HG02884 (cell line): ENCODE measurements at regions not wholly inside any gene's neighbourhood (a gene's known extent, or its start where the extent isn't known, plus 50 kb on each side); places are given as distances from the start of the nearest gene placed in this dataset.
"Not testable (repeated sequence)": the region's sequence is repeated elsewhere in the genome, so short reads cannot be mapped to it uniquely, and the experiment has no call there.

Experiments used
- ATAC-seq: cut with Tn5 transposase; IDR thresholded peaks from one replicate; pipeline ENCODE4 v1.9.1; 2021; ENCODE audit warnings: mild to moderate bottlenecking, moderate library complexity; ENCODE audit not compliant: unreplicated experiment

DNA sequence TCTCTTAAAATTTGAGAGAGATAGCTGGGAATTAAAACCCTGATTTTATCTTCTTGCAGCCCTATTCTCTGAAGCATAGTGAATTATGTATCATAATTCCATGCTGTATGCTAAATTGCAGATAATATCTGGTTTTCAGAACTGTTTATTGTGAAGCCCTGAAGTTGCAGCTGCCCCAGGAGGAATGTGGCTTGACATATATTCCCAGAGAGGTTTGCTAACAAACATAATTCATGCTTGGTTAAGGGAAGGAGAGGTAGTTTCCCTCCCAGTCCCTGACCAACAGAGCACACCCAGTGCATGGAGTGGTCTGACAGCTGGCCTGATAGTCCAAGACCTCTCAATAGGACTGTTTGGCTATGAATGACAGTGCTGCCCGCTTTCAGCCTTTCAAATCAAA is 500.6 kb upstream of the MIR17HG start:
- no peak for ATAC-seq

DNA sequence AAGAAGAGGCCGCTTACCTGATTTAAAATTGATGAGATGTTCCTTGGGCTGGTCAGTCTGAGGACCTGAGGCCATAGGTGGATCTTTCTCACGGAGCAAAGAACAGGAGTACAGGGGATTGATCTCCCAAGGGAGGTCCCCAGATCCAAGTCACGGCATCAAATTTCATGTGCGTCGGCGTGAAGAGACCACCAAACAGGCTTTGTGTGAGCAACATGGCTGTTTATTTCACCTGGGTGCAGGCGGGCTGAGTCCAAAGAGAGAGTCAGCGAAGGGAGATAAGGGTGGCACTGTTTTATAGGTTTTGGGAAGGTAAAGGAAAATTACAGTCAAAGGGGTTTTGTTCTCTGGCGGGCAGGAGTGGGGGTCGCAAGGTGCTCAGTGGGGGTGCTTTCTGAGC is 493.8 kb upstream of the MIR17HG start:
- ATAC-seq: not testable (repeated sequence)

DNA sequence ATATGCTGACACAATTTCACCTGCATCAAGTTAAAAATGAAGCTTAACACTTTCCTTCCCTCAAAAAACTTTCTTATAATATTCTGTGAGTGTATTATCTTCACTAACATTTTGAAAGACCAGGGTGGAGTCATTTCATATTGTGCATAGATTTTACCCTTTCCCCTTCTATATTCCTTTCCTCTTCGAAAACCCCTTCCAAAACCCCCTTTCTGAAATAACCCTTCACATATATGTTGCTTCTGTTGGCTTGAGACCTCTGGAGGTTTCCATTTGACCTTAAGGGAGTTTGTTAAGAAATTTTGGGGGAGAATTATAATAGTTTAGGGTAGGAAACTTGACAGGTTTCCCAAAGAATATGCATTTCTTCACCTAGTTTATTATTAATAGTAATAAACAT is 489.6 kb upstream of the MIR17HG start:
- no peak for ATAC-seq

DNA sequence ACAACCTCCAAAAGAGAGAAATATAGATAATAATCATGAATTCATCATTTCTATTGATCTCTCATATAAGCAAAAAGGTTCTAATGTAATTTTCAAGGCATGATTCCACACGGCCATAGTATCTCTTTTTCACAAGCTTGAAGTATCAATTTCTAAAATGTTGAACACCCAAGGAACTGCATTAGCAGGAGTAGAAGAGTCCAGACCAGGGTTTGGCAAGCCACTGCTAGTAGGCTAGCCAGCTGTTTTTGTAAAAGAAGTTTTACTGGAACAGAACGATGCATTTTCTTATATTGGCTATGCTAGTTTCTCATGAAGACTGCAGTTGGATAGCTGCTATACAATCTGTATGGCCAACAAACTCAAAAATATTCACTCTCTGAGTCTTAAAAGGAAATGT is 481.5 kb upstream of the MIR17HG start:
- ATAC-seq: no peak

DNA sequence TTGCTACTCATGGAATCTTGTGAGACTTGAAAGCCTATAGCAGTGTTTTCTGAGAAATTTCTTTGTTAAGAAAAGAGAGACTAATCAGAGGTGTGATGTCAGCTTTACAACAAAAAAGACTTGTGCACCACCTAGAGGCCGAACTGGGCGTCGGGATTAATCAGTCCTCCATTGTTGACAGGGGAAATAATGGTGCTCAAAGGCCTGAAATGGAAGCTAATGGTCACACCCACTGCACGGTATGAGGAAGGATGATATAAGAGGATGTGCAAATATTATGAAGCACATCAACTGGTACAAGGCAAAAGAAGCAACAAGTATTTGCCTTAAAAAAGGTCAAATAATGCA is 480.2 kb upstream of the MIR17HG start:
- ATAC-seq: peak; percentile 98

DNA sequence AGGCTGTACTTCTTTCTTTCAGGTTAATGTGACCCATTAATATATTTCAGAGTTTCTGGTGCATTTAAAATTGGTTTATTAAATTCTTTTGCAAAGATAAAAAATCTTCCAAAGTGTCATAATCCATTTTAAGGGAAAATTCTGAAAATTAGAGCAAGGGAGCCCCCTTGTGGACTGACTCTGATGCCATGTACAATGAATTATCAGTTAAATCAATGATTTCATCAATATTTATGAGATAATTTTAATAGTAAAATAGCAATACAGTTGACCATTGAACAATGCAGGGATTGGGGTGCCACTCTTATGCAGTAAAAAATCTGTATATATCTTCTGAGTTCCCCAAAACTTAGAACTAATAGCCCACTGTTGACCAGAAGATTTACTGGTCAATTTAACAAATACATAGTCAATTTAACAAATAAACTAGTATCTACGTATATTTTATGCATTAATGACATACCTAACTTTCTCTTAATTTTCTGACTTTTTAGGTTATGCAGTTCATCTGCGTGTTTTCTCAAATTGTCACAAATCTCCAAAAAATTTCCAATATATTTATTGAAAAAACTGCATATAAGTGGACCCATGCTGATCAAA is 479.1 kb upstream of the MIR17HG start:
- no peak for ATAC-seq

DNA sequence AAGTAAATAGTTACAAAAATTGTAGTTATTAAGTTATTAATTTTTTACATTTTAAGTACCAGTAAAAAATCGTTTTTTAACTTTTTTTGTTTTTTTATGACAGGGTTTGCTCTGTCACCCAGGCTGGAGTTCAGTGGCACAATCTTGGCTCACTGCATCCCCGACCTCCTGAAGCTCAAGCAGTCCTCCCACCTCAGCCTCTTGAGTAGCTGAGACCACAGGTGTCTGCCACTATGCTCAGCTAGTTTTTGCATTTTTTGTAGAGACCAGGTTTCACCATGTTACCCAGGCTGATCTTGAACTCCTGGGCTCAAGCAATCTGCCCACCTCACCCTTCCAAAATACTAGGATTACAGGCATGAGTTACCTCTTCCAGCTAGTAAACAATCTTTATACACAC is 477.9 kb upstream of the MIR17HG start:
- no peak for ATAC-seq

DNA sequence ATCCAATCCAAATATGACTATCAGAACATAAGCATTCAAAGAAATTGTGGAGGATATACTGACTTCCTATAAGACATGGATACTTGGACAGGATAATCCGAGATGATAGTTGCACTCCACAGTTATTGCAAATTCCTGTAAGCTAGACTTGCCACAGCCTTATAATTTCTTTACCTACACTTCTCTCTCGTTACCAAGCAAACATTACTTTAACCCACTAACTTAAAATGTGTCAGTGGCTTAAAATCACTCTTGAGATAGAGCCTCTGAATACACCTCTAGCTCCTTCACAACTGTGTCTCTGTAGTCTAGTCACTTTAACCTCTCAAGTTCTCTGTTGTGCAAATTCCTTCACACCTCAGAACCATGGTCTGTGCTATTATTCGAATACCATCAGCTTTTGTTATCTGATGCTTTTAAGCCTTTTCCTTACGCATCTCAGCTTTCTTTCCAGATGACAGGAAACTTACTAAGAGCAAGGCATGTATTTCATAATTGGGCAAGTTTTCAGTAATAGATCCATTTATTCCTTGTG is 474.9 kb upstream of the MIR17HG start:
- no peak for ATAC-seq

DNA sequence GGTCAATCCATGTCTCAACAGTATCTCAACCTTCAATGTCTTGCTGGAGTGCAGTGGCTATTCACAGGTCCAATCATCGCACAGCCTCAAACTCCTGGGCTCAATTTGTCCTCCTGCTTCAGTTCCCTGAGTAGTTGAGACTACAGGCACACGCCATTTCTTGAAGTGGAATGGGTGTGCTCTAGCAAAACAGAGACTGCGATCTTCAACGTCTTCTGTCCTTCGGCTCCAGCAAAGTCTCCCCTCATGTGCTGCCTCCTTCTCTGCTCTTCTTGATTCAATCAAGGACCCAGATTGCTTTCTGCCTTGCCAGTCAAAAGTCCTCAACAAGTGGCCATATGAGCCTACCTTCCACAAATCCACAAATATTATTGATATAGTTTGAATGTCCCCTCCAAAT is 466.7 kb upstream of the MIR17HG start:
- ATAC-seq: no peak

DNA sequence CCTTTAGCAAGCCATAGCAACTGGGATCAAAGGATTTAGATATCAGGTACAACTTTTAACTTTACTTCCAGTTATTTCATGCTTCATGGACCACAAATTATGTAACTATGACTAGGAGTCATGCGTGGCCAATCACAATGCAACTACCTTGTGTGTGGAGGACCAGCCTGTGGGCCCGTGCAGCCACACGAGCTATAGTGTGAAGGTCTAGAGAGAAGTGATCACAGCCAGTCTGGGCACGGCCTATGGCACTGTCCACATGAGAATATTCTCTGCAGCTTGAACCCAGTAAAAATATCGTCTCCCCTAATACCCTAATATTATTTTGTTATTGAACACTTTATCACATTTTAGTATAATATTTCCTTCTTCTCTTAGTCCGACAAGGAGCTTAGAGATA is 464.9 kb upstream of the MIR17HG start:
- ATAC-seq: no peak

DNA sequence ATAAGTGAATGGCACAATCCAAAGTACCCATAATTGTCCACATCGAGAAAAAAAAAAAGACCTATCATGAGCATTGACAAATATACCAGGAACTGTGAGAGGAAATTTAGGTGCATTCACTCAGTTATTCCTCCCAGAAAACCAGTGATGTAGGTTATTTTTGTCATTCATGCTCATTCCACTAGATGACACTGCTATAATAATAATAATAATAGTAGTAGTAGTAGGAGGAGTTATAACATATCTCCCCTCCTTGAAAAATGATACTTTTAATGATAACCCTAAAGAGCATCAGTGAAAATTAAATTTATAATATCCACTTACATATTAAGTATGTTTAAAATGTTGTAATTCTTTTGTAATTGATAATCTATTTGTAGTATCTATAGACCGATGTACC is 463.9 kb upstream of the MIR17HG start:
- no peak for ATAC-seq

DNA sequence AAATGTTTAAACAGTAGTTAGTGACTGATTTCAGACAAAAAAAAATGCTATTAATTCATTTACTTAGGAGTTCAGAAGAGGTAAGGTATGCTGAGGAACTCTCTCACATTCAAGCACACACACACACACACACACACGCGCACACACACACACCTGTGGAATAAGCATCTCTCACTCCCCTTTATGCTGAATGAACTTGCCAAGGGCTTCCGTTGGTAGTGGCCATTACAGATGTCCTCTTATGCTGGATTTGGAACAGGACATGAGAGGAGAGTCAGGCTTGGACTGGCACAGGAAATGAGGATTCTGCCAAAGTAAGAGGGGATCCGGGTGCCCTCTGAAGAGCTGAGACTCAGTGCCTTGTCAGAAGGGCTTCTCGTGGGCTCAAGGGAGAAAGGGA is 463.4 kb upstream of the MIR17HG start:
- ATAC-seq: no peak

DNA sequence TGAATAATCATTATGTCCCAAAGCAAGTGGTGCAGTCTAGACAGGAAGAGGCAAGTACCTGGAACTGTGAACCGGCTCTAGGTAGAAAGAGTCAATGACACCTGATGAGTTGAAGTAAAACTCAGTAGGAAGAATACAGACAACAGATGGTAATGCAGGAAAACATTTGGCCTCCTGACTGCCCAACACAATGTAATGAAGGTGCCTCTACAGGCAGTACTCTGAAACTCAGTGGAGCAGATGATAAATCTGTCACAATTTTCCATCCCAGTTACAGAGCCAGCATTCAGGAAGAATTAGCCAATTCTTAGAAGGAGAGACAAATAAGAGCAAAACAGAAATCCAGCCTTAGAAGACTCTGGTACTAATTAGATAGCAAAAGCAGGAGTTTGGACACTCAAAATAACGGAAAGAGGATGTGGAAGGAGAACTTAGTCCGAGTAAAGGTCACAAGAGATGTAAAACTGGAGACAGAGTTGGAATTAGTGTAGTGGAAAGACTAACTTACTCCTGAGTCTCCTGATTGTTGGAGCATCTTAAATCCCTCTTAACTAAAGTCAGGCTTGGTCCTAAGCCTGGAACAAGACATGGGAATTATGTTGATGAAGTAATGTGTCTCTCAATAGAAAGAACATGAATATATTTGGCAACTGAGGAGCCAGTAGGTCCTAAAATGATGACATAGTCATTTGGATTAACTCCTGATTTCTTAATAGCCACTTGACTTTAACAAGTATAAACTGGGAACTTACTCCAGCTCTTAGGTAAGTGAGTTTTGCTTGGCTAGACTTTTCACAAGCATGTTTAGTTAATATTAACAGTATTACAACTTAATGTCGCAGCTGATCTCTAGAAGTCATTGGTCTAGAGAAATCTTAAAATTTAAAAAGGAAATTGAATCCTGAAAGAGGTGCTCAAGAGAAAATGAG is 457.3 kb upstream of the MIR17HG start:
- no peak for ATAC-seq

DNA sequence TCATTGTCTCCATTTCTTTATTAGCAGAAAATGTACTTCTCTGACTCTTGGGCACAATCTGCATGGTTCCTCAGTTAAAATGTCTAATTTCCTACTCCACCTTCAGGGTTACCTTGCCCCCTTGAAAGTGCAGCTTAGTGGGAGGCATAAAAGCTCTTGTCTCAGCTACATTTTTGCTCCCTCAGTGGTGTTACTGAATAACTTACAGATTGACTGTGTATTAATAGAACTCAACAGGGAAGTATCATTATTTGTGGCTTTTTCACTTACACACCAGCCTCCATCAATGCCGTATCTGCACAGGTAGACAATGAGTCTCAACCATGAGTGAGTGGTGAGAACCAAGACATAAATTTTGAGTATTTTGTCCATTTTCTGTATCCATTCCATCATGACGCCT is 456.2 kb upstream of the MIR17HG start:
- no peak for ATAC-seq

DNA sequence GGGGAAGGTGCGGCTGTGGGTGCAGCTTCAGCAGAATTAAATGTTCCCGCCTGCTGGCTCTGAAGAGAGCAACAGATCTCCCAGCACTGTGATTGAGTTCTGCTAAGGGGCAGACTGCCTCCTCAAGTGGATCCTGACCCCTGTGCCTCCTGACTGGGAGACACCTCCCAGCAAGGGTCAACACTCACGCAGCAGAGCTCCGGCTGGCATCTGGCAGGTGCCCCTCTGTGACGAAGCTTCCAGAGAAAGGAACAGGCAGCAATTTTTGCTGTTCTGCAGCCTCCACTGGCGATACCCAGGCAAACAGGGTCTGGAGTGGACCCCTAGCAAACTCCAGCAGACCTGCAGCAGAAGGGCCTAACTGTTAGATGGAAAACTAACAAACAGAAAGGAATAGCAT is 454.3 kb upstream of the MIR17HG start:
- not testable (repeated sequence) for ATAC-seq

DNA sequence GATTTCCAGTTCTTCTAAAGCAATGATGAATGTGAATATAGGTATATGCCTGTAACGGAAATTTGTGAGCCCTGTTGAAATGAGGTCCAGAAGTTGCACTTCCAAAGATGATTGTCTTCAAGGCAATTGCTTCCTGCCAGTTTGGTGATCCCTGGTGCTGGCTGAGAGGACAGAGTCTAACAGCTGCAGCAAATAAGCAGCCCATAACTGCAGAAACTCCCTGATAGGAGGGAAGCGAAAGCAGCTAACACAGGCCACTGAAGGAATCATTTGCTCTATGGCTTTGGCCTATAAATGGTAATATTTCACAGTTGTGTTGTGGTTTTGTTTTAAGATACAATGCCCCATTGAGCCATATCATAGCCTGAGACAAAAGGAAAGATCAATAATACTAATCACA is 451.5 kb upstream of the MIR17HG start:
- ATAC-seq: no peak

DNA sequence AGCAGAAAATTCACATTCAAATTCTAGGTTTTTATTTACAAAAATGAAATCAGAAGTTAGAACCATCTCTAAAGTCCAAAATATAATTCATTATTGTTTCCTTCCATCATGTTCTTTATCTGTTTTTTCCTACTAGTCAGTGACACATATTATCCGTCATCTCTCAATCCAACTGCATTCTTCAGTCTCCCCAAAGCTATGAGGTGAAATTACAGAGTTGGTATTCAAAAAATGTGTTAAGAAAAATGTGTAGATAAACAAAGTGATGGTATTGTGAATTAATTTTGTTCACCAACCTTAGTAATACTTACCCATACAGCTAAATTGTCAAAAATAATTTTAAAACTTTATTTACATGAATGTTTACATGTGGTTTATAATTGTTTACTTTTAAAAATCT is 448.7 kb upstream of the MIR17HG start:
- no peak for ATAC-seq

DNA sequence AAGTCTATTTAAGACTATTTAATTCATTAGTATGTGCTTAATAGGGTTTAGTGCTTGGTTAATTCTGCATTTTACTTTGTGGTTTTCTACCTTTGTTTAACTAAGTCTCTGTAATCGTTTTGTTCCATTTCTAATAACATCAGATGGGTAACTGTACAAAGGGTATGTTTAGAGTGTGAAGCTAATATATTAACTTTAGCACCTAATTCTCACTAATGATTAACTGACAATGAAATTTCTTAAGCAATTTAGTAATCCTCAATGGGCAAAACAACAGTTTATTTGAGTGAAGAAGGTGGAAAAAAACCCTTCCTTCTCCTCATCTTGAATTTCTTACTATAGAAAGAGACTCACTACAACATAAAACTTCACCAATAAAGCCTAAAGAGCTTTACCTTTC is 448.1 kb upstream of the MIR17HG start:
- ATAC-seq: no peak

DNA sequence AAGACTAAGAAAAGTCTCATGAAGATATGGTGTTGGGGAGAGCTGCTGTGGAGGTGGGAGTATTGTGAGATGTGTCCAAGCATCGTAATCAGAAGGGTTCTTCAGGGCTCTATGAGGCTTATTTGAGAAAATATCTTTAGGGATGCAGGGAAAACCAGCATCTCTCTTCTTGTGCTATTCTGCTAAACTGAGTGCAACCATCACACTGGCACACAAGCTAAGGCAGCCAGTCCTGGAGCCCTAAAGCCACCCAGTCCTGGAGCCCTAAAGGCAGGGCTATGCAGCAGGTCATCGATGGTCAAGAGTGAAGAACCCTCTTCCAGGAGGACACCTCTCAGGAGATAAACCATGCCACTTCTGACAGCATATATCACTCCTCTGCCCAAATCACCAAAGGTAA is 445.2 kb upstream of the MIR17HG start:
- no peak for ATAC-seq

DNA sequence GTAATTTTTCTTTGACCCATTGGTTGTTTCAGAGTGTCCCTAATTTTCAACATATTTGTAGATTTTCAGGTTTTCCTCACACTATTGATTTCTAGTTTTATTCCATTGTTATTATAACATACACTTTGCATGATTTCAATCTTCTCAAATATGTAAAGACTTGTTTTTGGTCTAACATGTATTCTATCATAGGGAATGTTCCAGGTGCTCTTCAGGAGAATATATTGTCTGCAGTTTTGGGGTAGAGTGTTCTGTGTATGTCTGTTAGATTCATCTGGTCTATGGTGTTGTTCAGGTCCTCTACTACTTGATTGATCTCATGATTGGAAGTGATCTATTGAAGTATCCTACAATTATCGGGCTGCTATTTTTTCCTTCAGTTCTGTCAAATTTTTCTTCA is 440.9 kb upstream of the MIR17HG start:
- ATAC-seq: no peak

DNA sequence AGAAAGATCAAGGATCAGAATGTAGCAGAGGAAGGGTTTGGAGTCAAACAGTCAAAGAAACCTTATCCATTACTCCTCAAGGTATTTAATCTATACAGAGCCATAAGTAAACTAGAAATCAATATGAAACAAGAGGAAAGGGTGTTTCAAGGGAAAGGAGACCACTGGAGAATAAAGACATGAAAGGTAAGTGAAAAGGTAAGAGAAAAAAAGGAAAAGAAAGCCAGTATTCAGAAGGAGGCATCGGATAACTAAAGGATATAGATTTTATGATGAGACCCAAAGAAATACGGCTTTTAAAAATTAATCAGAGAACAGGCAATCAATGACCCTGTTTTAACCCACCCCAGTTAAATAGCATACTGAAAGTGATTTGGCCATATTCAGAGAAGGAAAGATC is 438.7 kb upstream of the MIR17HG start:
- no peak for ATAC-seq

DNA sequence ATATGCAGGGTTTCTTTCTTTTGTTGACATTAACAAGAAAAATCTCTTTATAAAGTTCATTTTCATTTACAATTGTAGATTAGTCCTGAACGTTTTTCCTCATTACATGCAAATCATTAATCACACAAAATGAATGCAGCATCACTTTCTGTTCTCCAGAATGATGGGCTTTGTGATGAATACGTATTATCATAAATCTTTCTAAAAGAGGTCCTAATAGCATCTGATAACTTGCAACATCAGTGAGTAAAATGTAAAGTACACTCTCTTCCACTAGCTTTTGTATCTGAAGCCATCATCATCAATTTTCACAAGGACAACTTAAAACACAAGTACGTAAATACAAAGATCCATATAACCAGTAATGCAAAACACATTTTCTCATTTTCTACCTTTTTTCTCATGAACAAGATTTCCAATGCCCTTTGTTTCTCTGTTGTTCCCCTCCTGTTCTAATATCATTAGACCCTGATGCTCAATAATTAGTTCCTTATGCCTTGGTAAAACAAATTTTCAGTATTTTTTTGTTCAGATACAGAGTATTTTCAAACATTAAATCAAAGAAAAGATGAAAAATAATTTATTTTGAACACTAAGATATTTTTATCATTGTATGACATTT is 437.4 kb upstream of the MIR17HG start:
- ATAC-seq: no peak
